HFFc6 (cell line): ENCODE measurements at regions not wholly inside any gene's neighbourhood (a gene's known extent, or its start where the extent isn't known, plus 50 kb on each side); places are given as distances from the start of the nearest gene placed in this dataset.

ENCODE experiments used
- DNase-seq: peaks from one replicate; pipeline ENCODE4 v3.0.0-alpha.2; 2018
- H3K27ac Mint-ChIP-seq: 2 replicates; pipeline ENCODE4 v1.8.0; 2020; ENCODE audit warnings: mild to moderate bottlenecking, mixed read lengths
- H3K27me3 Mint-ChIP-seq: 2 replicates; pipeline ENCODE4 v1.8.0; 2021; ENCODE audit warnings: mild to moderate bottlenecking, moderate library complexity, mixed read lengths; ENCODE audit not compliant: insufficient read depth
- H3K36me3 Mint-ChIP-seq: 2 replicates; pipeline ENCODE4 v1.8.0; 2021; ENCODE audit warnings: low read depth, mixed read lengths
- H3K4me1 Mint-ChIP-seq: 2 replicates; pipeline ENCODE4 v1.8.0; 2020; ENCODE audit warnings: low read depth, mixed read lengths
- H3K4me3 Mint-ChIP-seq: 2 replicates; pipeline ENCODE4 v1.8.0; 2020; ENCODE audit warnings: mild to moderate bottlenecking, moderate library complexity, mixed read lengths
- H3K9me3 Mint-ChIP-seq: 2 replicates; pipeline ENCODE4 v1.8.0; 2020; ENCODE audit warnings: mild to moderate bottlenecking, mixed read lengths
- CTCF ChIP-seq: fragments of 200-600 bp; sonication (generic); IDR thresholded peaks from 2 replicates; pipeline ENCODE4 v1.5.0; 2021; ENCODE audit warnings: antibody characterized with exemption, mild to moderate bottlenecking

GRCh38 chr21:28133116-28133515, 859.6 kb downstream of the LTN1 start:
- peak overlapping the region; percentile 59; the same call in 1 of the 2 replicates for H3K27ac Mint-ChIP-seq
- DNase-seq, result no peak
- TF ChIP-seq CTCF, result no peak
- H3K9me3 Mint-ChIP-seq, result peaks cover 11% of the 10 kb centered on the region
- peaks cover 43% of the 10 kb centered on the region for H3K4me1 Mint-ChIP-seq
- peaks cover 23% of the 10 kb centered on the region for H3K36me3 Mint-ChIP-seq
- H3K27me3 Mint-ChIP-seq, result no peaks in the 10 kb centered on the region
- H3K4me3 Mint-ChIP-seq, result no peak overlapping the region

GRCh38 chr21:28132713-28133112, 860.0 kb downstream of the LTN1 start:
- Mint-ChIP-seq H3K4me1 (peaks cover 42% of the 10 kb centered on the region), H3K36me3 (peaks cover 23% of the 10 kb centered on the region), H3K4me3 (no peak overlapping the region), H3K9me3 (peaks cover 11% of the 10 kb centered on the region), H3K27me3 (no peaks in the 10 kb centered on the region), H3K27ac (peak overlapping the region; percentile 59)
- DNase-seq, result peak; percentile 51
- no peak for TF ChIP-seq CTCF

- no peak for TF ChIP-seq CTCF
- Mint-ChIP-seq H3K27me3 (no peaks in the 10 kb centered on the region), H3K4me1 (peaks cover 15% of the 10 kb centered on the region), H3K27ac (no peak overlapping the region), H3K4me3 (no peak overlapping the region), H3K36me3 (peaks cover 13% of the 10 kb centered on the region), H3K9me3 (peaks cover 11% of the 10 kb centered on the region)
- DNase-seq, result no peak
These were observed 865.4 kb downstream of the LTN1 start for GRCh38 chr21:28127175-28127785.

GRCh38 chr21:28126521-28127174, 866.0 kb downstream of the LTN1 start:
- no peak overlapping the region for H3K4me3 Mint-ChIP-seq
- no peak for TF ChIP-seq CTCF
- no peak for DNase-seq
- peaks cover 6% of the 10 kb centered on the region for H3K9me3 Mint-ChIP-seq
- peaks cover 7% of the 10 kb centered on the region for H3K36me3 Mint-ChIP-seq
- no peaks in the 10 kb centered on the region for H3K27me3 Mint-ChIP-seq
- H3K4me1 Mint-ChIP-seq, result peaks cover 13% of the 10 kb centered on the region; the same call in 1 of the 2 replicates
- no peak overlapping the region for H3K27ac Mint-ChIP-seq

GRCh38 chr21:28124541-28124940, 868.1 kb downstream of the LTN1 start:
- Mint-ChIP-seq H3K36me3 (no peaks in the 10 kb centered on the region), H3K4me1 (peaks cover 13% of the 10 kb centered on the region; the same call in 1 of the 2 replicates), H3K27me3 (no peaks in the 10 kb centered on the region), H3K27ac (no peak overlapping the region), H3K9me3 (no peaks in the 10 kb centered on the region), H3K4me3 (no peak overlapping the region)
- no peak for DNase-seq
- no peak for TF ChIP-seq CTCF
